DND-41 (cell line): ENCODE measurements at regions not wholly inside any gene's neighbourhood (a gene's known extent, or its start where the extent isn't known, plus 50 kb on each side); places are given as distances from the start of the nearest gene placed in this dataset.

Experiments
- CTCF ChIP-seq: IDR thresholded peaks from 2 replicates; pipeline ENCODE4 v1.5.1; 2012; ENCODE audit warnings: borderline replicate concordance, low read length, moderate library complexity, mild to moderate bottlenecking; ENCODE audit not compliant: poor library complexity, severe bottlenecking; ENCODE audit errors: extremely low read depth
- EZH2 ChIP-seq: IDR thresholded peaks from 3 replicates; pipeline ENCODE4 v1.6.1; 2012; ENCODE audit warnings: borderline replicate concordance, low read depth, mild to moderate bottlenecking, moderate library complexity, low read length, inconsistent platforms; ENCODE audit not compliant: severe bottlenecking

- TF ChIP-seq EZH2 (no peak), CTCF (no peak)
Measured at GRCh38 chr12:19836456-19836855, 397.2 kb downstream of the AEBP2 start.
